ENCODE measurements at regions not wholly inside any gene's neighbourhood (a gene's known extent, or its start where the extent isn't known, plus 50 kb on each side); places are given as distances from the start of the nearest gene placed in this dataset.
"Not testable (repeated sequence)": the region's sequence is repeated elsewhere in the genome, so short reads cannot be mapped to it uniquely, and the experiment has no call there.

DNA sequence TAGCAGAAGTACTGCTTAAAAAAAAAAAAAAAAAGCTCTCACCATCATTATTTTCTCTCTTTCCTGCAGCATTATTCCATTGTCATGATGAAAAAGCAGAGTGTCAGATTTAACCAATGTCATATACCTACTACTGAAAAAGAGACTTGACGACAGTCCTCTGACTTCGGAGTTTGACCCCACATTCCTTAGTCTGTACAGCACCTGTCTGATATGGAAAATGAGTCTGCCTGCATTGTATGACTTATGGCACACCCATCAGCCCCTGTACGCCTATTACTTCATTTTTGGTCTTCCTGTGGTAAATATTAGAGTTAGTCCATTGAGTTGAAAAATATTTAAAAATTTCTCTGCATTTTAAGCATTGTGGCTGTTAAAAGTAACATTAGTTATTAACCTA, 54.5 kb upstream of the NOX4 start:
- Histone ChIP-seq H4K5ac (ENCODE audit: low read length) (no peak overlapping the region), H2AK5ac (ENCODE audit: low read length) (no peak overlapping the region)

DNA sequence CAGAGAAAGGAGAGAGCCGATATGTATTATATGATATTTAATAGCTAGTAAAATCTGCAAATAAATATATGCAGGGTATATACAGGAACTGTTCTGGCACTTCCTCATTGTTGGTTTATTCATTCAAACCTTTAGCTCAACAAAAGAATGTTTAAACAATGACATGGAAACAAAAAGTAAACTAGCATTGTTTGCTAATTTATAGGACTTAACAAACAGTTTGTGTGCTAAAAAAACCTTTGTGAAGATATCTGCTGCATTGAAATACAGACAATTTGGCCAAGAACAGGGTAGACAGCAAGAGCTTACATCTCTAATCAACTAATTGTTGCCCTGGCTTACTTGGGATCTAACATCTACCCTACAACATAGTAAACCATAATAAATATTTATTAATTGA, 64.6 kb upstream of the NOX4 start:
- peak; percentile 57 for DNase-seq

More for the DNA sequence above, 54.5 kb upstream of the NOX4 start:
- H3K56ac ChIP-seq (ENCODE audit: low read length) = no peak overlapping the region
- WGBS (ENCODE audit: extremely low coverage, insufficient coverage, low lambda C conversion rate) = no CpG with 5 or more reads among the region's 3 CpGs
- H2BK15ac ChIP-seq (replicated peaks; ENCODE audit: low read depth) = no peak overlapping the region
- no peak overlapping the region for H3K9ac ChIP-seq (ENCODE audit: low read length)
- H2BK120ac ChIP-seq (ENCODE audit: low read depth, low read length) = no peak overlapping the region
- no peak overlapping the region for H3K18ac ChIP-seq (ENCODE audit: low read length)
- no peaks in the 10 kb centered on the region for H3K27me3 ChIP-seq (ENCODE audit: insufficient read depth, low read length, poor library complexity)
- H3K4me2 ChIP-seq (ENCODE audit: low read length) = no peak overlapping the region
- no peaks in the 10 kb centered on the region for H3K36me3 ChIP-seq (ENCODE audit: control insufficient read depth, insufficient read depth, low read length)
- no peak overlapping the region for H3K4me3 ChIP-seq (ENCODE audit: low read length)
- H3K79me2 ChIP-seq (ENCODE audit: control insufficient read depth, insufficient read depth, low read length) = no peaks in the 10 kb centered on the region
- H3K79me1 ChIP-seq (ENCODE audit: low read length) = no peaks in the 10 kb centered on the region
- no peak overlapping the region for H4K8ac ChIP-seq (ENCODE audit: low read depth, low read length)
- no peaks in the 10 kb centered on the region for H3K4me1 ChIP-seq (ENCODE audit: control insufficient read depth, low read depth, low read length)
- no peak for DNase-seq
- no peak overlapping the region for H2BK5ac ChIP-seq (ENCODE audit: low read length)
- H3K4ac ChIP-seq (ENCODE audit: low read depth, low read length) = no peak overlapping the region
- no peak overlapping the region for H3K27ac ChIP-seq (ENCODE audit: low read depth, low read length)
- H3K23ac ChIP-seq (ENCODE audit: low read length) = no peak overlapping the region

DNA sequence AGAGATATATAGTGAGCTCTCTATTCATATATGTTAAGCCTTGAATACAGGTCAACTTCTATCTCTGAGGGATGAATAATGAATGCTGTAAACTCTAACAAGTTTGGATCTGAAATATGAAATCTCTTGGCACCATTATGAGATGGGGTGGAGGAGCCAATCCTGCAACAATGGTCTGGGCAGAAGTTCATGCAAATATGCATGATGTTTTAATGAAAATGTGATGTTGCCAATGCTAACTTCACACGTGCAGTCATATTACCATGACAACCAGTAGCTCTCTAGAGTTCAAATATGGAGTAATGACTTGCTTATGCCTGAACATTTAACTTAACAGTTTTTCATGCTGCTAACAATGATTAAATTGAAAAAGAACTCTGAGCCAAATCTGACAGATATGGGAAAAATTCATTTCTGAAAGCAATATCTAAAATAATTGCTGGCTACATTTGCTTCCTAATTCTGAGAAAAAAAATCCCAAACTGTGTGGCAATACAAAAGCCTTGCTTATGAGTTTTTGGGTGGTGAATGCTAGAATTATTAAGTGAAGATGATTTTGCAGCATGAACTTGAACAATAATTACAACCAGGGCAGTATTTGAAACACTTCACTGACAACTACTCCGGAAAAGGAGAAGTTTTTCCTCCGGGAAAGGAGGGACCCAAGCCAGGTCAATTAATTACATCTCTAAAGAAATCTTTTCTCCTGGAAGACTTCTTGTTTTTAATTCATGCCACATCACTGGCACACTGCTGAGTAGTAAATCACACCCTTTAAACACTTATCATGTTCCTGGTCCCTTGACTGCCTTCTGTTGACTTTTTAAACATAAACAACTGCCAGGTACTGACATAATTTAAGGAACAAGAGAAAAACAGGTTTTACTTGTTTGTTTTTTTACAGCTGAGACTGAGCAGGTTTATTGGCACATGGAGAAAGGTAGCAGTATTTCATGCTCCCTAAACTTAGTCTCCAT, 65.8 kb upstream of the NOX4 start:
- H3K27ac ChIP-seq (ENCODE audit: low read depth, low read length); H3K4ac ChIP-seq (ENCODE audit: low read depth, low read length); H3K79me2 ChIP-seq (ENCODE audit: control insufficient read depth, insufficient read depth, low read length); H3K23ac ChIP-seq (ENCODE audit: low read length); H3K4me3 ChIP-seq (ENCODE audit: low read length); H2BK120ac ChIP-seq (ENCODE audit: low read depth, low read length); H3K36me3 ChIP-seq (ENCODE audit: control insufficient read depth, insufficient read depth, low read length); H2BK5ac ChIP-seq (ENCODE audit: low read length); H2BK15ac ChIP-seq (replicated peaks; ENCODE audit: low read depth); H3K4me2 ChIP-seq (ENCODE audit: low read length); H3K4me1 ChIP-seq (ENCODE audit: control insufficient read depth, low read depth, low read length); H3K27me3 ChIP-seq (ENCODE audit: insufficient read depth, low read length, poor library complexity); H4K8ac ChIP-seq (ENCODE audit: low read depth, low read length); H3K9ac ChIP-seq (ENCODE audit: low read length); H4K5ac ChIP-seq (ENCODE audit: low read length); H3K79me1 ChIP-seq (ENCODE audit: low read length); H2AK5ac ChIP-seq (ENCODE audit: low read length): not testable (repeated sequence)
- H3K56ac ChIP-seq (ENCODE audit: low read length) = peak overlapping the region; percentile 11
- H3K18ac ChIP-seq (ENCODE audit: low read length) = peak overlapping the region; percentile 18
- peak; percentile 65 for DNase-seq
- no CpG with 5 or more reads among the region's 3 CpGs for WGBS (ENCODE audit: extremely low coverage, insufficient coverage, low lambda C conversion rate)

More for the DNA sequence above, 64.6 kb upstream of the NOX4 start:
- not testable (repeated sequence) for H3K27me3 ChIP-seq (ENCODE audit: insufficient read depth, low read length, poor library complexity); H4K5ac ChIP-seq (ENCODE audit: low read length); H4K8ac ChIP-seq (ENCODE audit: low read depth, low read length); H3K23ac ChIP-seq (ENCODE audit: low read length); H3K36me3 ChIP-seq (ENCODE audit: control insufficient read depth, insufficient read depth, low read length); H2AK5ac ChIP-seq (ENCODE audit: low read length); H3K4ac ChIP-seq (ENCODE audit: low read depth, low read length); H3K18ac ChIP-seq (ENCODE audit: low read length); H3K4me1 ChIP-seq (ENCODE audit: control insufficient read depth, low read depth, low read length); H2BK120ac ChIP-seq (ENCODE audit: low read depth, low read length); H2BK15ac ChIP-seq (replicated peaks; ENCODE audit: low read depth); H3K79me1 ChIP-seq (ENCODE audit: low read length); H3K4me3 ChIP-seq (ENCODE audit: low read length); H3K9ac ChIP-seq (ENCODE audit: low read length); H3K56ac ChIP-seq (ENCODE audit: low read length); H3K79me2 ChIP-seq (ENCODE audit: control insufficient read depth, insufficient read depth, low read length); H3K27ac ChIP-seq (ENCODE audit: low read depth, low read length); H2BK5ac ChIP-seq (ENCODE audit: low read length); H3K4me2 ChIP-seq (ENCODE audit: low read length)
- no CpG with 5 or more reads among the region's 1 CpG for WGBS (ENCODE audit: extremely low coverage, insufficient coverage, low lambda C conversion rate)

DNA sequence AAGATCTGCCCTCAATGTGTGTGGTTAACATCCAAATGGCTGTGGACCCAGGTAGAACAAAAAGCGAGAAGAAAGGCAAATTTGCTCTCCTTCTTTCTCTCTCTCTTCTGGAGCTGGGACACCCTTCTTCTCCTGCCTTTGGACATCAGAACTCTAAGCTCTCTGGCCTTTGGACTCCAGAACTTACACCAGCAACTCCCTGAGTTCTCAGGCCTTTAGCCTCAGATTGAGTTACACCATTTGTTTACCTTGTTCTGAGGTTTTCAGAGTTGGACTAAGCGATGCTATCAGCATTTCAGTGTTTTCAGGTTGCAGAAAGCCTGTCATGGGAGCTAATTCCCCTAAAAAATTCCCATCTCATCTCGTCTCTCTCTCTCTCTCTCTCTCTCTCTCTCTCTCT, 69.4 kb upstream of the NOX4 start:
- DNase-seq; H3K36me3 ChIP-seq (ENCODE audit: control insufficient read depth, insufficient read depth, low read length); H4K5ac ChIP-seq (ENCODE audit: low read length); H3K79me1 ChIP-seq (ENCODE audit: low read length); H2AK5ac ChIP-seq (ENCODE audit: low read length); H2BK5ac ChIP-seq (ENCODE audit: low read length); H3K9ac ChIP-seq (ENCODE audit: low read length); H3K4me1 ChIP-seq (ENCODE audit: control insufficient read depth, low read depth, low read length); H2BK15ac ChIP-seq (replicated peaks; ENCODE audit: low read depth); H3K27ac ChIP-seq (ENCODE audit: low read depth, low read length); H3K4me2 ChIP-seq (ENCODE audit: low read length); H3K23ac ChIP-seq (ENCODE audit: low read length); H3K4me3 ChIP-seq (ENCODE audit: low read length); H3K27me3 ChIP-seq (ENCODE audit: insufficient read depth, low read length, poor library complexity); H3K56ac ChIP-seq (ENCODE audit: low read length); H3K4ac ChIP-seq (ENCODE audit: low read depth, low read length); H3K79me2 ChIP-seq (ENCODE audit: control insufficient read depth, insufficient read depth, low read length): not testable (repeated sequence)
- Histone ChIP-seq H3K18ac (ENCODE audit: low read length) (peak overlapping the region; percentile 39), H4K8ac (ENCODE audit: low read depth, low read length) (peak overlapping the region; percentile 65), H2BK120ac (ENCODE audit: low read depth, low read length) (peak overlapping the region; percentile 28)
- no CpG with 5 or more reads among the region's 3 CpGs for WGBS (ENCODE audit: extremely low coverage, insufficient coverage, low lambda C conversion rate)

DNA sequence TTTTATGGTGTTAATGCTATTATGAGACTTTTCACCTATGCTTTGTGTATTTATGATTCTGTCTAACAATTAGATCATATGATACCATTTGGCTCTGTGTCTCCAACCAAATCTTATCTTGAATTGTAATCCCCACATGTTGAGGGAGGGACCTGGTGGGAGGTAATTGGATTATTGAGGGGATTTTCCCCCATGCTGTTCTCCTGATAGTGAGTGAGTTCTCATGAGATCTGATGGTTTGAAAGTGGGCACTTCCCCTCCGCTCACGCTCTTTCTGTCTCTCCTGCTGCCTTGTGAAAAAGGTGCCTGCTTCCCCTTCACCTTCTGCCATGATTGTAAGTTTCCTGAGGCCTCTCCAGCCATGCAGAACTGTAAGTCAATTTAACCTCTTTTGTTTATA, 71.6 kb upstream of the NOX4 start:
- not testable (repeated sequence) for H4K8ac ChIP-seq (ENCODE audit: low read depth, low read length); H3K79me1 ChIP-seq (ENCODE audit: low read length); H4K5ac ChIP-seq (ENCODE audit: low read length); H2BK120ac ChIP-seq (ENCODE audit: low read depth, low read length); H3K4me1 ChIP-seq (ENCODE audit: control insufficient read depth, low read depth, low read length); H3K23ac ChIP-seq (ENCODE audit: low read length); H3K4me2 ChIP-seq (ENCODE audit: low read length); H2BK5ac ChIP-seq (ENCODE audit: low read length); H3K27ac ChIP-seq (ENCODE audit: low read depth, low read length); H3K4ac ChIP-seq (ENCODE audit: low read depth, low read length); H3K56ac ChIP-seq (ENCODE audit: low read length); H2BK15ac ChIP-seq (replicated peaks; ENCODE audit: low read depth); H3K27me3 ChIP-seq (ENCODE audit: insufficient read depth, low read length, poor library complexity); H2AK5ac ChIP-seq (ENCODE audit: low read length); H3K4me3 ChIP-seq (ENCODE audit: low read length); H3K9ac ChIP-seq (ENCODE audit: low read length); H3K18ac ChIP-seq (ENCODE audit: low read length); H3K79me2 ChIP-seq (ENCODE audit: control insufficient read depth, insufficient read depth, low read length); H3K36me3 ChIP-seq (ENCODE audit: control insufficient read depth, insufficient read depth, low read length)
- WGBS (ENCODE audit: extremely low coverage, insufficient coverage, low lambda C conversion rate) = no CpG with 5 or more reads among the region's 2 CpGs
- DNase-seq = peak; percentile 85
